HCT116 (cell line): ENCODE measurements at regions not wholly inside any gene's neighbourhood (a gene's known extent, or its start where the extent isn't known, plus 50 kb on each side); places are given as distances from the start of the nearest gene placed in this dataset.

Experiments
- ELF1 ChIP-seq: IDR thresholded peaks from 2 replicates; pipeline ENCODE4 v1.6.1; 2012; ENCODE audit warnings: low read depth, borderline replicate concordance
- POLR2A ChIP-seq: IDR thresholded peaks from 2 replicates; pipeline ENCODE4 v1.7.0; 2011; ENCODE audit warnings: borderline replicate concordance; ENCODE audit not compliant: insufficient read depth, insufficient read length; ENCODE audit errors: extremely low read depth
- POLR2AphosphoS5 ChIP-seq: IDR thresholded peaks from 2 replicates; pipeline ENCODE4 v1.6.1; 2011; ENCODE audit warnings: mild to moderate bottlenecking, low read depth, low read length, moderate library complexity
- SRF ChIP-seq: IDR thresholded peaks from 2 replicates; pipeline ENCODE4 v1.6.1; 2012; ENCODE audit warnings: low read depth
- YY1 ChIP-seq: IDR thresholded peaks from 2 replicates; pipeline ENCODE4 v1.6.1; 2011; ENCODE audit warnings: low read length, low read depth, moderate library complexity, mild to moderate bottlenecking; ENCODE audit not compliant: insufficient replicate concordance; ENCODE audit errors: extremely low read depth
- ZNF274 ChIP-seq: fragments of 200-500 bp; sonication (Bioruptor generic); IDR thresholded peaks from 2 replicates; pipeline ENCODE4 v1.6.1; 2014; ENCODE audit warnings: mild to moderate bottlenecking, low read depth, low read length, inconsistent platforms
- TF ChIP-seq, protein P1 (sequence below), 3 experiments: fragments of 200-600 bp in 1 of 3; sonication (generic) in 1 of 3; IDR thresholded peaks in 2 of 3; conservative IDR thresholded peaks in 1 of 3; 2 replicates each; pipeline ENCODE4 v1.5.1; 2012 to 2017; ENCODE audit warnings: low read depth in 2 of 3, low read length in 2 of 3, antibody characterized with exemption in 1 of 3, borderline replicate concordance in 1 of 3, control low read depth in 1 of 3, mild to moderate bottlenecking in 1 of 3, mixed read lengths in 1 of 3, mixed run types in 1 of 3, moderate library complexity in 1 of 3; ENCODE audit not compliant: insufficient read depth in 1 of 3

DNA sequence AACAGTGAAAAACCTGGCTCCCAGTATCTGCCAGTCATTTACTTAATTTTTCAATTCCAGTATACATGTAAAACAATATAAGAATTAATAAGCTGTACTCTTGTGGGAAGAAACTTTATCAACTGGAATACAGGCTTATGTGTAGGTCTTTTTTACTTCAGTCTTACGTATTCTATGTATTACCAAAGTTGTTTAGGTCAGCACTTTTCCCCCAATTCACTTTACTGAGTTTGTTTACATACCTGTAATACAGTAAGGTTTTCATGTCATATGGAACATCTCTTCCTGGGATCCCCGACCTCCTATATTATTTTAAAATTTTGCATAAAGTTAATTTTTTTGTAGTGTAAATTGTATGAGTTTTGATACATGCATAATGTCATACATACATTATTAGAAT, 181.8 kb upstream of the OLFM3 start:
- TF ChIP-seq, protein P1, sequence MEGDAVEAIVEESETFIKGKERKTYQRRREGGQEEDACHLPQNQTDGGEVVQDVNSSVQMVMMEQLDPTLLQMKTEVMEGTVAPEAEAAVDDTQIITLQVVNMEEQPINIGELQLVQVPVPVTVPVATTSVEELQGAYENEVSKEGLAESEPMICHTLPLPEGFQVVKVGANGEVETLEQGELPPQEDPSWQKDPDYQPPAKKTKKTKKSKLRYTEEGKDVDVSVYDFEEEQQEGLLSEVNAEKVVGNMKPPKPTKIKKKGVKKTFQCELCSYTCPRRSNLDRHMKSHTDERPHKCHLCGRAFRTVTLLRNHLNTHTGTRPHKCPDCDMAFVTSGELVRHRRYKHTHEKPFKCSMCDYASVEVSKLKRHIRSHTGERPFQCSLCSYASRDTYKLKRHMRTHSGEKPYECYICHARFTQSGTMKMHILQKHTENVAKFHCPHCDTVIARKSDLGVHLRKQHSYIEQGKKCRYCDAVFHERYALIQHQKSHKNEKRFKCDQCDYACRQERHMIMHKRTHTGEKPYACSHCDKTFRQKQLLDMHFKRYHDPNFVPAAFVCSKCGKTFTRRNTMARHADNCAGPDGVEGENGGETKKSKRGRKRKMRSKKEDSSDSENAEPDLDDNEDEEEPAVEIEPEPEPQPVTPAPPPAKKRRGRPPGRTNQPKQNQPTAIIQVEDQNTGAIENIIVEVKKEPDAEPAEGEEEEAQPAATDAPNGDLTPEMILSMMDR (IDR thresholded peaks at IDR 0.05 in 2 of 3, conservative IDR thresholded peaks at IDR 0.05 in 1 of 3; ENCODE audit: borderline replicate concordance in 1 of 3, insufficient read depth in 1 of 3, low read depth in 2 of 3, low read length in 2 of 3) = no peak
- TF ChIP-seq POLR2AphosphoS5 (no peak), POLR2A (no peak), SRF (no peak), YY1 (no peak), ELF1 (no peak), ZNF274 (no peak)
